Activated T-helper 1 cell treated with Interleukin-2 at 50 U/mL for 16 hours (primary cell): ENCODE measurements at regions not wholly inside any gene's neighbourhood (a gene's known extent, or its start where the extent isn't known, plus 50 kb on each side); places are given as distances from the start of the nearest gene placed in this dataset.

Experiments used
- DNase-seq: peaks from one replicate; pipeline ENCODE4 v3.0.0-alpha.2; 2020; ENCODE audit warnings: low read depth

- DNase-seq = no peak
These were observed 362.8 kb downstream of the CBLN2 start for GRCh38 chr18:72181241-72181764.

DNA sequence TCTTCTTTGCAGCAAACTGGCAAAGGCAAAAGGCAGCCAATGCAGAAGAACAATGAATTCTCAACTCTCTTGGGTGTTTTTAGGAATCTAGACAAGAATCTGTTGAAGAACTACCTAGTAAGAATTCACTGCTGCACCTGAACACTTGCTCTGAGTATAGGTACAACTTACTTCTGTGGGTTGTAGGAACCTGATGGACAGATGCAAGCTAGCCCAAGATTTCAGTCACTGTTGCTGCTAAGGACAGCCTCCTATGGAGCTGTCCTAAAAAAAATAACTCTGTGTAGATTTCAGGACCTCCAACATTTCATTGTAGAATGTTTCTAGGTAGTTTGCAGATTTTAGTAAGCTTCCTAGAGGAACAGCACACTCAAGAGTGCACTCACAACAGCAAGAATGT is 363.5 kb downstream of the CBLN2 start:
- no peak for DNase-seq

- no peak for DNase-seq
These were observed 369.0 kb downstream of the CBLN2 start for GRCh38 chr18:72174972-72175649.

DNA sequence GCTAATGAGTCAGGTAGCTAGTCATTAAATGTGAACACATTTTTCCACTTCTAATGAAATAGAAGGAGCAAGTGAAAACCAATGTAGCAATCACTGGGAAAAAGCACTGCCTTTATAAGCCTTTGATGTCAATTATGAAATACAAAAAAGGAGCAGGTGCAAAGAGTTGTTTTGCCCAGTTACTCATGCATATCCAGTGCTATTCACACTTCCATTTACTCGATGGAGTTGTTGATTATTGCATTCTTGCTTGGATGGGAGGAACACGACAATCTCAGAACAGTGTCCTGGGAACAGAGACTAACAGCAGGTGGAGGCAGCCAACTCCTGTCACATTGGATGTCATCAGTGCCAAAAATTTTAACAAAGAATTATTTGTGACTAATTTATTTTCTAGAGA is 372.5 kb downstream of the CBLN2 start:
- no peak for DNase-seq

- DNase-seq = no peak
These were observed 382.5 kb downstream of the CBLN2 start for GRCh38 chr18:72161691-72162090.

DNA sequence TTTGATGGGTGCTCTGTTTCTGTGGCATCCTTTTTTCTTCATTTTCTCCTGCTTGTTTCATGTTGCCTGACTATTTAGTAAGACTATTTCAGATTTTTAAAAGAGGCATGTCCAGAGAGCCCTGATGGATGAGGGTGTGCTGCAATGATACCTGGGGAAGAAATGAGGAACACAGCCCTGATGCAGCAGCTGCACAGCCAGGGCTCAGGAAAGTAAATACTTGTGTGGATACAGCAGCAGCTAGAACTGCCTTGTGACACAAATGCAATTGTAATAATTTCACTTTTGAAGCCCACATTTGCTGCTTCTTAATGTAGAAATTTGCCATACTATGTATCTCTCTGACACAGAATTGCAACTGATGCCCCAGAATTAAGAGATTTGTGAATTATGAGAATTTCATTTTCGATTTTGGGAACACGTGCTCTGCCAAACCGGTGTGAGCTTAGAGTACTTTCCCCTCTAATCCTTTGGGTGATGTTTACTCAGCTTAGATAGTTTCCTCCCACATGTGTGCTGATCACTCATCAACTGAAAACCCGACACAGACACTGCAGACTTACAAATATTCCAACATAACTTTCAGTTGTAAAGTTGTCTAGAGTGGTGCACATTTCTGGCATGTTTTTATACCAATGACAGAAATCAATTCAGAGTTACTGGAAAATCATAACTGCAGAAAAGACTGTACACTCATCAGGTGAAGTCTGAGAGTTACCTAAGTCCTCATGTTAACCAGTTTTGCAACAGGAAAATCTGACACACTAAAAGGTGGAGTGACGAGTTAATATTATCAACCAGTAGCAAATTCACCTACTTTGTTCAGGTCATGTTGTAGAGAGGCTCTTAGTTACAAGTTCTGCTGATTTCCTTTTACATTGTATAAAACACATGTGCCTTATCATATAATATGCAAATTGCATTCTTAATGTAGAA is 383.4 kb downstream of the CBLN2 start:
- no peak for DNase-seq

- DNase-seq = no peak
These were observed 388.8 kb downstream of the CBLN2 start for GRCh38 chr18:72155327-72155726.

- DNase-seq = no peak
These were observed 389.2 kb downstream of the CBLN2 start for GRCh38 chr18:72154926-72155325.

DNA sequence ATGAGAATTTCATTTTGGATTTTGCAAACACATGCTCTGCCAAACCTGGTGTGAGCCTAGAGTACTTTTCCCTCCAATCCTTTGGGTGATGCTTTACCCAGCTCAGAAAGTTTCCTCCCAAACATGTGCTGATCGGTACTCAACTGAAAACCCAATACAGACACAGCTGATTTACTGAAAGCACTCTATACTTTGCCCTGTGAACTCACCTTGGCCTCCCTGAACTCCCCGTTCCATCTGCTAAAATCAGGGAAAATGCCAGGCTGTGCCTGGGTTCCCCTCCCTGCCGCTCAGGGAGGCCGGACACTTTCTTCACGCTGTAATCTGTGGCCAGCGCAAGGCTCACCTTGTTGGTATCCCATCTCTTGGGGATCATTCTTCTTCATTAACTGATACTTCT is 391.2 kb downstream of the CBLN2 start:
- DNase-seq = no peak

- no peak for DNase-seq
These were observed 396.3 kb downstream of the CBLN2 start for GRCh38 chr18:72147830-72148229.

- DNase-seq = no peak
These were observed 404.1 kb downstream of the CBLN2 start for GRCh38 chr18:72140007-72140406.

GRCh38 chr18:72128649-72129048 is 415.5 kb downstream of the CBLN2 start:
- no peak for DNase-seq

GRCh38 chr18:72122103-72122502 is 422.0 kb downstream of the CBLN2 start:
- DNase-seq = no peak

GRCh38 chr18:72119082-72119481 is 425.1 kb downstream of the CBLN2 start:
- DNase-seq = no peak

DNA sequence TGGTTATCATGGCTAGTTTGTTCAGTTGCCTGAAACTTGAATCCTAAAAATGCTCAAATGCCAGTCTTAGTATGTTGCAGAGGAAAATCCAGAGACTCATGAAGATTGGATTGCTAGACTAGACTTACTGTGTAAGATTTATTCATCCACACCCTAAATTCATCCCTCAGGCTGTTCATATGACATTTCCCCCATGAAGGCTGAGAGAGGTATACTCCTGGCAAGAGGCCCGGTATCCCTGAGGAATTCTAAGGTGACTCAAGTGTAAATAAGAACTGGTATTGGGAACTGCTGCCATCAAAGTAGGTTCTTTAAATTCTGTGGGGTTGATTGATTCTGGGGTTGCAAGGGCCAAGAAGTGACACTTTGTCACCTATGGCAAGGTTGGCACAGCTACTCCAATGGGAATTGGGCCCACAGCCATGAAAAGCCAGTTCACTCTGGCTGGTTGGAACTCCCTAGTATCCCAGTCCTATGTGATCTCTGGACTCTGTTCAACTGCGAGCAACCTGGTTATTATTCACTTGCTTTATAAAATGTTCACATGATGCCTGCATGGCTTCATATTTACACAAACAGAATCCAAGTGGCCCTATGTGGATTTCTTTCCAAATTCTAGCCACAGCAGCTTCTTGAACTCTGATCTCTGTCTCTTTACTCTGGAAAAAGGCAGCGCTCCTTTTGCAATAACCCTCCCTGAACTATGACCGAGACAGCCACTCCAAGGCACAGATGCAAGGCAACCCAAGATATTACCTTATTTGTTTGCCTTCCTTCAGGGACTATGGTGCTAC is 429.1 kb downstream of the CBLN2 start:
- no peak for DNase-seq

GRCh38 chr18:72107647-72108383 is 436.3 kb downstream of the CBLN2 start:
- no peak for DNase-seq

GRCh38 chr18:72104851-72105250 is 439.3 kb downstream of the CBLN2 start:
- no peak for DNase-seq

DNA sequence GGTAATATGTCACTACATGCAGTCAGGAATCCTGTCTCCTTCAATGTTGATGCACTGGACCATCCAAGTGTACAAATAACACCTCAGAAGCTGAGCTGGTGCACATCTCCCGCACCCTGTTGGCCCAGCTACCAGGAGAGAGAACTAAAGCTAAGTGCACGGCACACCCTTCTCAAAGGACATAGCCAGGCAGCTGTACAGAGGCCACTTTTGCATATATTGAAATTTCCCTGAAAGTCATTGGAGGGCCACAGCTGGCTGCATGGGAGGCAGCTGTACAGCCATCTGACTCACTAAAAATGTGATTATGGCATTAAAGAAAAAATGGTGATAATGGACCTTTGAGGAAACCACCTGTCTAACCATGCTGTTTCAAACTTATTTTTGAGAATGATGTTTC is 441.7 kb downstream of the CBLN2 start:
- no peak for DNase-seq

- no peak for DNase-seq
These were observed 443.6 kb downstream of the CBLN2 start for GRCh38 chr18:72100465-72101004.

- DNase-seq = no peak
These were observed 452.8 kb downstream of the CBLN2 start for GRCh38 chr18:72091369-72091768.

- no peak for DNase-seq
These were observed 454.7 kb downstream of the CBLN2 start for GRCh38 chr18:72089432-72089831.
